ENCODE measurements at regions not wholly inside any gene's neighbourhood (a gene's known extent, or its start where the extent isn't known, plus 50 kb on each side); places are given as distances from the start of the nearest gene placed in this dataset.

- Histone ChIP-seq H3K27me3 (ENCODE audit: low read depth) (peaks cover 25% of the 10 kb centered on the region), H3K27ac (replicated peaks) (no peak overlapping the region), H3K4me3 (no peak overlapping the region), H3K9me3 (replicated peaks) (no peaks in the 10 kb centered on the region), H3K36me3 (no peaks in the 10 kb centered on the region), H3K4me1 (no peaks in the 10 kb centered on the region)
- TF ChIP-seq CTCF (IDR thresholded peaks at IDR 0.05; ENCODE audit: borderline replicate concordance), result no peak
- intact Hi-C loops (cut with micrococcal nuclease), result no loop called here
- DNase-seq, result no peak
These were observed 65.7 kb upstream of the INSIG1 start for GRCh38 chr7:155231941-155232340.

DNA sequence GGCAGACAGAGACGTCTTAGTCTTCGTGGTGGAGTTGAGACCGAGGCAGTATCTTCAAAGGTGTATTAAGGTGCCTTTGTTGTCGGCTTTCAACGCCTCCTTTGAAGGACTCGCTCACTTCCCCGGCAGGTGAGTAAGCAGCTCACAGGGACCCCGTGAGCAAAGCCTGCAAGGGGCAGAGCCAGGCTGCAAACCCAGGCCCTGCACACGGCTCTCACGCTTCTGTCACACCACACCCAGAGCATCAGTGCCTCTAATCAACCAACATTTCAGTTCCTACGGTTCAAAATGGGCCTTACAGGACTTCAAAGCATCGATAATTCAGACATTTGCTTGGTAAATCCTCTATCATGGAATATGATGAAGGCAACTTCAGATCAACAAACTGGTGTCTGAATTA is 64.8 kb upstream of the INSIG1 start:
- no peaks in the 10 kb centered on the region for H3K36me3 ChIP-seq
- H3K4me3 ChIP-seq, result no peak overlapping the region
- no peaks in the 10 kb centered on the region for H3K9me3 ChIP-seq (replicated peaks)
- no peaks in the 10 kb centered on the region for H3K4me1 ChIP-seq
- DNase-seq, result no peak
- H3K27ac ChIP-seq (replicated peaks), result no peak overlapping the region
- H3K27me3 ChIP-seq (ENCODE audit: low read depth), result peaks cover 24% of the 10 kb centered on the region
- intact Hi-C loops (cut with micrococcal nuclease), result no loop called here
- no peak for TF ChIP-seq CTCF (IDR thresholded peaks at IDR 0.05; ENCODE audit: borderline replicate concordance)

DNA sequence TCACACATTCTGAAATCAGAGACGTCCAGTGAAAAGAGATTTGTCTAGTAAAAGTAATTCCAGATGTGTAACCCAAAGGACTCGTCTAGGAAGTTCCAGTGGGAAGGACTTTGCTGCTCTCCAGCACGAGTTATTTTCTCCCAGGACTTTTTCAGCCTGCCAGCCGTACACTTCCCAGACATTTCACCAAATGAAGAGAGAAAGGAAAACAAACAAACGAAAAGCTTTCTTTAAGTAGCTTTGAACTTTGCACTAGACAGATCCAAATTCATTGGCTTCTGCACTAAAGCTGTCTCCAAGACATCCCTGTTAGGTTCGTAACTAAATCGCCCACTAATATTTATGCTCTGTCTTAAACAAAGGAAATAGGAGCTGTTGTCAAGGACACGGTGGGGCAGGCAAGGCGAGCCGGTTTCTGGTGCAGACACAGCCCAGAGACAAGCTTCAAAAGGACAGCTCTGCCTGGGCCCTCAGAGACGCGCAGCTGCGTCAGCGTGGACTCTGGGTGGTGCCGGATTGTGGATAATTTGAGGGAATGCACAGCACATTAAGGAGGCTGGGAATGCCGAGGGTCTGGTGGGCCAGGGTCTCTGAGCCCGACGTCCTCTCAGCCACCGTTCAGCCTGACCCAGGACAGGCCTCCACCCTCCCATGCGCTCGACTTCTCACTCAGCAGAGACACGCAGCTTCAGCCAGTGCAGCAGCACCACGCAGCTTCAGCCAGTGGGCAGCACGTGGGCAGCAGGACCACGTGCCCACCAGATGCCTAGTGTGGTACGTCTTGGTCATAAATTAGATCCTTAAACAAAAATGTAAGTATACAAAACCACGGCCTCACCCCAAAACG is 64.1 kb upstream of the INSIG1 start:
- no peak for TF ChIP-seq CTCF (IDR thresholded peaks at IDR 0.05; ENCODE audit: borderline replicate concordance)

DNA sequence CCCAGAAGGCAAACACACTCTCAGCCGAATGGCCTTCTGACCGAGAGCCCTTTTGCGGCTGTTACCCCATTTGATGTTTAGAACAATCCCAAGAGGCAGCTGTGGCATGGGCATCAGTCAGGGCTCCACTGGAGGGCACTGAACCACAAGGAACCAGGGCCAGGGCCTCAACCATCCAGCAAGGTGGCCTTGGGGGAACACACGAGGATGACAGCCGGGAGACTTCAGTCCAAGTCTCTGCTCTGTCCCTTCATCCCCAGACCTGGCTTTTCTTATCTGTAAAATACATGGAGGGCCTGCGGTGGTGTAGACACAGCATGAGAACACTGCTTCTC is 63.6 kb upstream of the INSIG1 start:
- DNase-seq, result no peak
- H3K27ac ChIP-seq (replicated peaks), result no peak overlapping the region
- H3K27me3 ChIP-seq (ENCODE audit: low read depth), result peaks cover 27% of the 10 kb centered on the region
- H3K36me3 ChIP-seq, result no peaks in the 10 kb centered on the region
- intact Hi-C loops (cut with micrococcal nuclease), result no loop called here
- no peaks in the 10 kb centered on the region for H3K9me3 ChIP-seq (replicated peaks)
- no peak for TF ChIP-seq CTCF (IDR thresholded peaks at IDR 0.05; ENCODE audit: borderline replicate concordance)
- no peak overlapping the region for H3K4me3 ChIP-seq
- no peaks in the 10 kb centered on the region for H3K4me1 ChIP-seq

More for the DNA sequence above, 64.1 kb upstream of the INSIG1 start:
- H3K36me3 ChIP-seq, result no peaks in the 10 kb centered on the region
- DNase-seq, result no peak
- no peaks in the 10 kb centered on the region for H3K4me1 ChIP-seq
- intact Hi-C loops (cut with micrococcal nuclease), result no loop called here
- H3K9me3 ChIP-seq (replicated peaks), result no peaks in the 10 kb centered on the region
- H3K4me3 ChIP-seq, result no peak overlapping the region
- peaks cover 21% of the 10 kb centered on the region for H3K27me3 ChIP-seq (ENCODE audit: low read depth)
- no peak overlapping the region for H3K27ac ChIP-seq (replicated peaks)

DNA sequence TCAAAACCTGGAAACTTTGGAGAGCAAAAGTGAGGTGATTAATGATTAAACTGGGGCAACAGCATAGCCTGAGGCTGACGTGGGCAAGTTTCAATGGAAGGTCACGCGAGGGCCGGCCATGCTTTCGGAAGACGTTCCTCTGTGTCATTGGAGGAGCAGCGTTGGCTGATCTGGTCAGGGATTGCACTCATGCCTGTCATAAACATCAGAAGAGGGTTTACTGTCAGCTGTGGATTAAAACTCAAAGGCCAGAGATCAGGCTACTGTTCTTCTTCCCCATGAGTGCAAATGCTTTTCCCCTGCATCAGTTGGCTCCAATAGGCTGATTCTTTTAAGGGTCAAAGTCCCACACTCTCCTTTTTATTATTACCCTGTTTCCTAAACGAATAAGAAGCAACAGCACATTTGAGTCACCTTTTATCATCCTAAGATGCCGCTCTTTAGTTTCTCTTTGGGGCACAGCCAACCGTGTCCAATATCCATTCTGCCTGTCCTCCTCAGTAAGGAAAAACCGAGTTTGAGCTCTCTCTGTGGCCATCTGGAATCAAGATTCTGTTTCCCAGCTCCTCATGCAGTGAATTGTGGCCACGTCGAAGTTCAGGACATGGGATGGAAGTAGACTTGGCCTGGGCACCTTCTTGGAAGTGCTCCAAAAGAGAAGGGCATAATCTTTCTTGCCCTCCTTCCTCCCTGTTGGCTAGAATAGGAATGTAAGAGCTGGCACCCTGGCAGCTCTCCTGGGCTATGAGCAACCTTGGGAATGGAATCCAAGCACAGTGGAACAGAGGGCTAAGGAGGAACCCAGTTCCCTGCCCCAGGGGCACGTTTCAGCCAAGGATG is 62.5 kb upstream of the INSIG1 start:
- no peak overlapping the region for H3K4me3 ChIP-seq
- TF ChIP-seq CTCF (IDR thresholded peaks at IDR 0.05; ENCODE audit: borderline replicate concordance), result no peak
- H3K27me3 ChIP-seq (ENCODE audit: low read depth), result peaks cover 28% of the 10 kb centered on the region
- H3K27ac ChIP-seq (replicated peaks), result no peak overlapping the region
- intact Hi-C loops (cut with micrococcal nuclease), result no loop called here
- H3K36me3 ChIP-seq, result no peaks in the 10 kb centered on the region
- H3K9me3 ChIP-seq (replicated peaks), result no peaks in the 10 kb centered on the region
- H3K4me1 ChIP-seq, result no peaks in the 10 kb centered on the region
- DNase-seq, result no peak

Measured in left ventricle myocardium inferior (tissue), 1 donor.